NCI-H460 (cell line): ENCODE measurements at regions not wholly inside any gene's neighbourhood (a gene's known extent, or its start where the extent isn't known, plus 50 kb on each side); places are given as distances from the start of the nearest gene placed in this dataset.

Experiments
- DNase-seq: peaks from one replicate; pipeline ENCODE4 v3.0.0-alpha.2; 2016; ENCODE audit warnings: low read depth; ENCODE audit errors: extremely low read depth

GRCh38 chr4:176002007-176002613 is 63.5 kb upstream of the WDR17 start:
- DNase-seq: peak; percentile 3

- no peak for DNase-seq
These were observed 59.9 kb upstream of the WDR17 start for GRCh38 chr4:176005766-176006165.

DNA sequence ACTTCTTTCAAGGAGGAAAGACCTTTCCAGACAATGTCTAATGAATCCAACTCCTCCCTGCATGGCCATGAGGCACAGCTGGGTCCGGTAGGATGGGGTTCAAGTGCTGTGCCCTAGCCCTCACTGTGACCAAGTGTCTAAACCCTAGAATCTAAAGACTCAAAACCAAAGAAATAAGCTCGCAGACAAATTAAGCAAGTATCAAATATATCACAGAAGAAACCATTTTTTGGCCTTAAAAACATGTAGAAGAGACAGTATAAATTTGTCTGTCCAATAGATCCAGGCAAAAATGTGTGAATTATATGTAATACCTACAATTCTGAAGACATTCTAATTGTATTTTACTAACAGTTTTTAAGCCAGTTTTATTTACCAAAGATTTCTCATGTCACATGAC is 56.4 kb upstream of the WDR17 start:
- DNase-seq: no peak

GRCh38 chr4:176011529-176011928 is 54.1 kb upstream of the WDR17 start:
- DNase-seq: no peak

- no peak for DNase-seq
These were observed 52.0 kb upstream of the WDR17 start for GRCh38 chr4:176013476-176014247.

DNA sequence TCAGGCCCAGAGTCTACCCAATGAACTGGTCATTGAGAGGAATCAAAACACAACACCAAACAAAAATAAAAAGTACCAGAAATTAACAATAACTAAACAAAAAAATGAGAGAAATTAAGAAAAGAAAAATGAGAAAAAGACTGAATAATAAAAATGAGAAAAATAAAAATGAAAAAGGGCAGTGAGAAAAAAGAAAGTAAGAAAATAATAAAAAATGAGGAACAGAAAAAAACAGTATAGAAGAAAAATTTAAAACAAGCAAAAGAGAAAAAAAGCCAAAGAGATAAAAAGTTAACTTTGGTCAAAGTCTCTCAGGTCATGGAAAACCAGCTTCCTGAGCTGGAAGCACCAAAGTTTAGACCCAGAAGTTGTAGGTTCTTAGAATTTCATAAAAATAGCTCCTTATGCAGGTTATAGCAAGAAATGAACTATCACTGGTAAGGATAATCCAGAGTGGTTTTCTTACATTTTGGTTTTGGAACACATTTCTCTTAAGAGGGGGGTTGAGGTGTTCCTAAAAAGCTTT is 51.0 kb upstream of the WDR17 start:
- no peak for DNase-seq
